ENCODE measurements at regions not wholly inside any gene's neighbourhood (a gene's known extent, or its start where the extent isn't known, plus 50 kb on each side); places are given as distances from the start of the nearest gene placed in this dataset.

DNA sequence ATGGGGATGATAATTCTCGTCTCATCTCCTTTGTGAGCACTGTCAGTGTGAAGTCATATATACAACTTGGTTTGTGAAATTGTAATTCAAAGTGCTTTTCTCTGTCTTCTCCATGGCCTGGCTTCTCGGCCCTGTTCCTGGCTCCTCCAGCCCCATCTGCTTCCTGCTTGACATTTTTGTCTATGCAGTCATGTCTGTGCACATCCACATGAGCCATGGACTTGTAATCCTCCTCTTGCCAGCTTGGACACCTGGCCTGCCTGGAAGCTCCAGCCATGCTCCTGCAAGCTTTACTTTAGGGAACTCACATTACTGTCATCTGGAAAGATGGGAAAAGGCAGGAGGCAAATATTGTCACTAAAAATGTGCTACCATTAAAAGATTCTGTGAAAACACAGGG, 576.0 kb upstream of the DPP6 start:
- no peak for TF ChIP-seq CTCF (IDR thresholded peaks at IDR 0.05)
- TF ChIP-seq POLR2A (IDR thresholded peaks at IDR 0.05): no peak

All from thyroid gland (tissue), 4 donors.